Ishikawa (cell line): ENCODE measurements at regions not wholly inside any gene's neighbourhood (a gene's known extent, or its start where the extent isn't known, plus 50 kb on each side); places are given as distances from the start of the nearest gene placed in this dataset.

ENCODE experiments used
- CEBPB ChIP-seq: IDR thresholded peaks from 2 replicates; pipeline ENCODE4 v1.6.1; 2012
- CREB1 ChIP-seq: IDR thresholded peaks from 2 replicates; pipeline ENCODE4 v1.6.1; 2012; ENCODE audit warnings: low read depth
- EGR1 ChIP-seq: IDR thresholded peaks from 2 replicates; pipeline ENCODE4 v1.6.1; 2012
- EP300 ChIP-seq: IDR thresholded peaks from 2 replicates; pipeline ENCODE4 v1.6.1; 2012; ENCODE audit warnings: borderline replicate concordance
- FOXM1 ChIP-seq: IDR thresholded peaks from 2 replicates; pipeline ENCODE4 v1.6.1; 2012; ENCODE audit warnings: low read depth, borderline replicate concordance
- NFIC ChIP-seq: IDR thresholded peaks from 2 replicates; pipeline ENCODE4 v1.6.1; 2012
- RAD21 ChIP-seq: IDR thresholded peaks from 2 replicates; pipeline ENCODE4 v1.6.1; 2012; ENCODE audit warnings: low read depth
- TAF1 ChIP-seq: IDR thresholded peaks from 2 replicates; pipeline ENCODE4 v1.6.1; 2012; ENCODE audit warnings: low read depth, mild to moderate bottlenecking
- TCF12 ChIP-seq: IDR thresholded peaks from 2 replicates; pipeline ENCODE4 v1.6.1; 2012; ENCODE audit warnings: low read depth
- TEAD4 ChIP-seq: IDR thresholded peaks from 2 replicates; pipeline ENCODE4 v1.6.1; 2012
- YY1 ChIP-seq: IDR thresholded peaks from 2 replicates; pipeline ENCODE4 v1.6.1; 2012; ENCODE audit warnings: low read depth
- ZBTB7A ChIP-seq: IDR thresholded peaks from 2 replicates; pipeline ENCODE4 v1.6.1; 2012; ENCODE audit warnings: low read depth
- TF ChIP-seq, protein P1 (sequence below): IDR thresholded peaks from 2 replicates; pipeline ENCODE4 v1.6.1; 2012
- TF ChIP-seq, protein P2 (sequence below): IDR thresholded peaks from 2 replicates; pipeline ENCODE4 v1.6.1; 2012; ENCODE audit warnings: low read depth, mild to moderate bottlenecking
- TF ChIP-seq, protein P3 (sequence below): IDR thresholded peaks from 2 replicates; pipeline ENCODE4 v1.6.1; 2012

GRCh38 chr14:95818581-95818980 is 58.1 kb upstream of the TUNAR start:
- TF ChIP-seq EP300 (no peak), TAF1 (no peak), CREB1 (no peak), CEBPB (no peak), FOXM1 (no peak), YY1 (no peak), NFIC (no peak), RAD21 (no peak), EGR1 (no peak), TCF12 (no peak)
- TF ChIP-seq, protein P1, sequence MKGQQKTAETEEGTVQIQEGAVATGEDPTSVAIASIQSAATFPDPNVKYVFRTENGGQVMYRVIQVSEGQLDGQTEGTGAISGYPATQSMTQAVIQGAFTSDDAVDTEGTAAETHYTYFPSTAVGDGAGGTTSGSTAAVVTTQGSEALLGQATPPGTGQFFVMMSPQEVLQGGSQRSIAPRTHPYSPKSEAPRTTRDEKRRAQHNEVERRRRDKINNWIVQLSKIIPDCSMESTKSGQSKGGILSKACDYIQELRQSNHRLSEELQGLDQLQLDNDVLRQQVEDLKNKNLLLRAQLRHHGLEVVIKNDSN = no peak
- TF ChIP-seq, protein P2, sequence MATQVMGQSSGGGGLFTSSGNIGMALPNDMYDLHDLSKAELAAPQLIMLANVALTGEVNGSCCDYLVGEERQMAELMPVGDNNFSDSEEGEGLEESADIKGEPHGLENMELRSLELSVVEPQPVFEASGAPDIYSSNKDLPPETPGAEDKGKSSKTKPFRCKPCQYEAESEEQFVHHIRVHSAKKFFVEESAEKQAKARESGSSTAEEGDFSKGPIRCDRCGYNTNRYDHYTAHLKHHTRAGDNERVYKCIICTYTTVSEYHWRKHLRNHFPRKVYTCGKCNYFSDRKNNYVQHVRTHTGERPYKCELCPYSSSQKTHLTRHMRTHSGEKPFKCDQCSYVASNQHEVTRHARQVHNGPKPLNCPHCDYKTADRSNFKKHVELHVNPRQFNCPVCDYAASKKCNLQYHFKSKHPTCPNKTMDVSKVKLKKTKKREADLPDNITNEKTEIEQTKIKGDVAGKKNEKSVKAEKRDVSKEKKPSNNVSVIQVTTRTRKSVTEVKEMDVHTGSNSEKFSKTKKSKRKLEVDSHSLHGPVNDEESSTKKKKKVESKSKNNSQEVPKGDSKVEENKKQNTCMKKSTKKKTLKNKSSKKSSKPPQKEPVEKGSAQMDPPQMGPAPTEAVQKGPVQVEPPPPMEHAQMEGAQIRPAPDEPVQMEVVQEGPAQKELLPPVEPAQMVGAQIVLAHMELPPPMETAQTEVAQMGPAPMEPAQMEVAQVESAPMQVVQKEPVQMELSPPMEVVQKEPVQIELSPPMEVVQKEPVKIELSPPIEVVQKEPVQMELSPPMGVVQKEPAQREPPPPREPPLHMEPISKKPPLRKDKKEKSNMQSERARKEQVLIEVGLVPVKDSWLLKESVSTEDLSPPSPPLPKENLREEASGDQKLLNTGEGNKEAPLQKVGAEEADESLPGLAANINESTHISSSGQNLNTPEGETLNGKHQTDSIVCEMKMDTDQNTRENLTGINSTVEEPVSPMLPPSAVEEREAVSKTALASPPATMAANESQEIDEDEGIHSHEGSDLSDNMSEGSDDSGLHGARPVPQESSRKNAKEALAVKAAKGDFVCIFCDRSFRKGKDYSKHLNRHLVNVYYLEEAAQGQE = no peak
- TF ChIP-seq, protein P3, sequence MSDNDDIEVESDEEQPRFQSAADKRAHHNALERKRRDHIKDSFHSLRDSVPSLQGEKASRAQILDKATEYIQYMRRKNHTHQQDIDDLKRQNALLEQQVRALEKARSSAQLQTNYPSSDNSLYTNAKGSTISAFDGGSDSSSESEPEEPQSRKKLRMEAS = no peak

DNA sequence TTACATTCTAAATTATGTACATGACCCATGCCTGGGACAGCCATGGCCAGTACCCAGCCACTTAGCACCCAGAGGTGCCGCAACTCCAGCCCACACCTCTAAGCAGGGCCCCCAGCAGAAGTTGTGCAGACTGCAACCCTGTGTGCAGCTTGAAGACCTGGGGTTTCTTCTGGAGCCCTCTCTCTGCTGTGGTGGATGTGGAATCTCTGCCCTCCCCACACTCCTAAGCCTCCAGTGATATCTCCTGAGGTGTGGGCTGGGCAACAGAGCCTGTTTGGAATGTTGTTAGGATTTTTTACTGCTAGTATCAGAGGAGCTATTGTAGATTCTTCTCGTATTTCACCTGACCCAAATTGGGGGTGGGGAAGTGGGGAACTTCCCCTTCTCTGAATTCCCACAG is 59.4 kb upstream of the TUNAR start:
- TF ChIP-seq, protein P3 = no peak
- TF ChIP-seq CREB1 (no peak), CEBPB (no peak), TAF1 (no peak), RAD21 (no peak), YY1 (no peak), EGR1 (no peak), TCF12 (no peak), EP300 (no peak)
- TF ChIP-seq, protein P1 = no peak
- TF ChIP-seq, protein P2 = no peak

DNA sequence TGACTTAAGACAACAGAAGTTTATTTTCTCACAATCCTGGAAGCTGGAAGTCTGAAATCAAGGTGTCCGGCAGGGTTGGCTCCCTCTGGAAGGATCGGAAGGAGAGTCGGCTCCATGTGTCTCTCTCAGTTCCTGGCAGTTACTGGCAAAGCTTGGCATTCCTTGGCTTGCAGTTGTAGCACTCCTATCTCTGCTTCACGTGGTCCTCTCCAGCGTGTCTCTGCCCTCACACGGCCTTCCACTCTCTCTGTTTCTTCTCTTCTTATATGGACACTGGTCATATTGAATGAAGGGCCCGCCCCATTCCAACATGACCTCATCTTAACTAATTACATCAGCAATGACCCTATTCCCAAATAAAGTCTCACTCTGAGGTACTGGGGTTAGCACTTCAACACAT is 60.1 kb upstream of the TUNAR start:
- no peak for TF ChIP-seq TEAD4
- TF ChIP-seq TCF12 = no peak
- TF ChIP-seq ZBTB7A = no peak
- TF ChIP-seq, protein P3 = no peak
- no peak for TF ChIP-seq EGR1
- no peak for TF ChIP-seq NFIC
- TF ChIP-seq, protein P2 = no peak
- TF ChIP-seq, protein P1 = no peak
- TF ChIP-seq EP300 = no peak
- no peak for TF ChIP-seq FOXM1
- TF ChIP-seq CREB1 = no peak
- no peak for TF ChIP-seq CEBPB
- TF ChIP-seq RAD21 = no peak
- TF ChIP-seq TAF1 = no peak
- no peak for TF ChIP-seq YY1

- TF ChIP-seq YY1 (no peak), EP300 (no peak), TCF12 (no peak), EGR1 (no peak), TEAD4 (no peak), CREB1 (no peak), RAD21 (no peak), NFIC (no peak), ZBTB7A (no peak), CEBPB (no peak)
- TF ChIP-seq, protein P3 = no peak
- TF ChIP-seq, protein P1 = no peak
These were observed 61.4 kb upstream of the TUNAR start for GRCh38 chr14:95815226-95815690.
